Astrocyte of the spinal cord (primary cell): ENCODE measurements at regions not wholly inside any gene's neighbourhood (a gene's known extent, or its start where the extent isn't known, plus 50 kb on each side); places are given as distances from the start of the nearest gene placed in this dataset.
"Not testable (repeated sequence)": the region's sequence is repeated elsewhere in the genome, so short reads cannot be mapped to it uniquely, and the experiment has no call there.

ENCODE experiments used
- DNase-seq: peaks from one replicate; pipeline ENCODE4 v3.0.0; 2011; ENCODE audit warnings: low read depth, low spot score
- H3K4me3 ChIP-seq: 2 replicates; pipeline ENCODE4 v1.5.1; 2011; ENCODE audit warnings: low read depth, mild to moderate bottlenecking, low read length, moderate library complexity
- CTCF ChIP-seq: IDR thresholded peaks from 2 replicates; pipeline ENCODE4 v1.5.1; 2012; ENCODE audit warnings: low read depth, mild to moderate bottlenecking, low read length, inconsistent platforms
- in situ Hi-C: cut with HindIII; loops from 2 replicates; pipeline ENCODE4 v1.10.0; 2017; ENCODE audit warnings: low sequenced_read_pairs

- in situ Hi-C loops, result no loop called here
- DNase-seq, result peak; percentile 88
- H3K4me3 ChIP-seq, result no peak overlapping the region
- TF ChIP-seq CTCF, result no peak
Measured at GRCh38 chr5:53406630-53407316, 73.7 kb upstream of the FST start.

GRCh38 chr5:53407373-53407772, 73.1 kb upstream of the FST start:
- DNase-seq, result peak; percentile 69
- H3K4me3 ChIP-seq, result no peak overlapping the region
- in situ Hi-C loops, result no loop called here
- TF ChIP-seq CTCF, result no peak

GRCh38 chr5:53411388-53411787, 69.0 kb upstream of the FST start:
- DNase-seq, result no peak
- no peak for TF ChIP-seq CTCF
- in situ Hi-C loops, result no loop called here
- H3K4me3 ChIP-seq, result no peak overlapping the region

- H3K4me3 ChIP-seq, DNase-seq, in situ Hi-C loops: not testable (repeated sequence)
Measured at GRCh38 chr5:53412499-53412898, 67.9 kb upstream of the FST start.

GRCh38 chr5:53416144-53416738, 64.2 kb upstream of the FST start:
- in situ Hi-C loops, result no loop called here
- TF ChIP-seq CTCF, result no peak
- no peak for DNase-seq
- no peak overlapping the region for H3K4me3 ChIP-seq

GRCh38 chr5:53418409-53418808, 62.0 kb upstream of the FST start:
- DNase-seq, result peak; percentile 52
- no peak for TF ChIP-seq CTCF
- no peak overlapping the region for H3K4me3 ChIP-seq
- in situ Hi-C loops, result no loop called here

- H3K4me3 ChIP-seq, result no peak overlapping the region
- peak; percentile 81 for DNase-seq
- in situ Hi-C loops, result no loop called here
- TF ChIP-seq CTCF, result no peak
Measured at GRCh38 chr5:53418826-53419658, 61.4 kb upstream of the FST start.
